Left ventricle myocardium inferior (tissue), 1 donor: ENCODE measurements at regions not wholly inside any gene's neighbourhood (a gene's known extent, or its start where the extent isn't known, plus 50 kb on each side); places are given as distances from the start of the nearest gene placed in this dataset.
A peak's percentile ranks its signal among the peaks of the same experiment; 100 is the strongest.

ENCODE experiments used
- DNase-seq: peaks from one replicate; pipeline ENCODE4 v3.0.0-alpha.2; 2020
- H3K27ac ChIP-seq: fragments of 200-600 bp; replicated peaks from 2 replicates; pipeline ENCODE4 v1.8.0; 2021
- H3K27me3 ChIP-seq: fragments of 200-600 bp; 2 replicates; pipeline ENCODE4 v1.8.0; 2021; ENCODE audit warnings: low read depth
- H3K36me3 ChIP-seq: fragments of 200-600 bp; 2 replicates; pipeline ENCODE4 v1.8.0; 2021
- H3K4me1 ChIP-seq: fragments of 200-600 bp; 2 replicates; pipeline ENCODE4 v1.8.0; 2021
- H3K4me3 ChIP-seq: fragments of 200-600 bp; 2 replicates; pipeline ENCODE4 v1.8.0; 2021; ENCODE audit warnings: mild to moderate bottlenecking, moderate library complexity
- H3K9me3 ChIP-seq: fragments of 200-600 bp; replicated peaks from 2 replicates; pipeline ENCODE4 v1.8.0; 2021
- intact Hi-C: fragments of 100-400 bp; cut with micrococcal nuclease; formaldehyde crosslinking; loops from one replicate; pipeline ENCODE4 v1.11.0; 2022
- TF ChIP-seq, protein P1 (sequence below): fragments of 200-600 bp; IDR thresholded peaks from 2 replicates; pipeline ENCODE4 v1.8.0; 2021; ENCODE audit warnings: antibody characterized with exemption, mild to moderate bottlenecking, borderline replicate concordance
- donor health status: DM: no; HTN: yes; CAD: no; lungs with severe emphysema.

DNA sequence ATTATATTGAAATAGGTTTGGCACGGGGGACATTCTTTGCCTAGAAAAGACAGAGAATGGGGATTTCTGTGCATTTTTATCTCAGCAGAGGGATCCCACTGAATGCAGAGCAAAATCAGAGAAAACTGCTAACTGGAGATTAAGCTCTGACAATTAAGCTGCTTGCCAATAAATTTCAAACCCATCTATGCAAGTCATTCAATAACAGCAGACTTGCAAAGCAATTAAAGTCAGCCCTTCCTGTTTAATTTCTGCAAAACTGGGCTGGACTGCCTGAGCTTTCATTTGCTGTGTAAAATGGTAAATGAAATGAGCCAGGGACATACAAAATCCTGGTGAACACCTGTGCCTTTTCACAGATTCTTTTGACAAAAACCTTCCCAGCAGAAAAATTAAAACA, 1273.9 kb upstream of the CNTN5 start:
- Histone ChIP-seq H3K4me1 (peaks cover 4% of the 10 kb centered on the region), H3K36me3 (no peaks in the 10 kb centered on the region), H3K9me3 (peaks cover 6% of the 10 kb centered on the region), H3K27ac (no peak overlapping the region), H3K4me3 (no peak overlapping the region), H3K27me3 (no peaks in the 10 kb centered on the region)
- no peak for DNase-seq
- intact Hi-C loops, result no loop called here
- TF ChIP-seq, protein P1, sequence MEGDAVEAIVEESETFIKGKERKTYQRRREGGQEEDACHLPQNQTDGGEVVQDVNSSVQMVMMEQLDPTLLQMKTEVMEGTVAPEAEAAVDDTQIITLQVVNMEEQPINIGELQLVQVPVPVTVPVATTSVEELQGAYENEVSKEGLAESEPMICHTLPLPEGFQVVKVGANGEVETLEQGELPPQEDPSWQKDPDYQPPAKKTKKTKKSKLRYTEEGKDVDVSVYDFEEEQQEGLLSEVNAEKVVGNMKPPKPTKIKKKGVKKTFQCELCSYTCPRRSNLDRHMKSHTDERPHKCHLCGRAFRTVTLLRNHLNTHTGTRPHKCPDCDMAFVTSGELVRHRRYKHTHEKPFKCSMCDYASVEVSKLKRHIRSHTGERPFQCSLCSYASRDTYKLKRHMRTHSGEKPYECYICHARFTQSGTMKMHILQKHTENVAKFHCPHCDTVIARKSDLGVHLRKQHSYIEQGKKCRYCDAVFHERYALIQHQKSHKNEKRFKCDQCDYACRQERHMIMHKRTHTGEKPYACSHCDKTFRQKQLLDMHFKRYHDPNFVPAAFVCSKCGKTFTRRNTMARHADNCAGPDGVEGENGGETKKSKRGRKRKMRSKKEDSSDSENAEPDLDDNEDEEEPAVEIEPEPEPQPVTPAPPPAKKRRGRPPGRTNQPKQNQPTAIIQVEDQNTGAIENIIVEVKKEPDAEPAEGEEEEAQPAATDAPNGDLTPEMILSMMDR, result no peak

DNA sequence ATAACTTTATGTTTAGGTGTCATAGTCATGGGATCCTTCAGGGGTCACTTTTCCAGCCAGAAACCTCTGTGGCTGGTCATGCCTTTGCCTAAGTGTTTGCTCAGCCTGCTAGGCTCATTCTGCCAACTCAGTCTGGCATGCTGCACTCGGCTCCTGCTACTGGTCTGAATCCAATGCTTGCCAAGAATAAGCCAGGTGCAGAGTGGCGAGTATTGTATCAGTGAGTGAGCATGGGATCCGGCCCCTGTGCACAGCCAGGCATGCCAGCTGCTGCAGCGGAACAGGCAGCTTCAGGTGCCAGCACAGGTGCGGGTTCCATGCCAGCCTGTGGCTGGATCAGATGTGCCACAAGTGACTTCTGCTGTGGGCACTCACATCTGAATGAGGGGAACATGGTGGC, 1269.3 kb upstream of the CNTN5 start:
- H3K9me3 ChIP-seq, result no peaks in the 10 kb centered on the region
- H3K36me3 ChIP-seq, result no peaks in the 10 kb centered on the region
- no peak overlapping the region for H3K4me3 ChIP-seq
- H3K27me3 ChIP-seq, result no peaks in the 10 kb centered on the region
- intact Hi-C loops, result no loop called here
- H3K4me1 ChIP-seq, result peaks cover 3% of the 10 kb centered on the region
- DNase-seq, result peak; percentile 56
- TF ChIP-seq, protein P1, result no peak
- H3K27ac ChIP-seq, result no peak overlapping the region

DNA sequence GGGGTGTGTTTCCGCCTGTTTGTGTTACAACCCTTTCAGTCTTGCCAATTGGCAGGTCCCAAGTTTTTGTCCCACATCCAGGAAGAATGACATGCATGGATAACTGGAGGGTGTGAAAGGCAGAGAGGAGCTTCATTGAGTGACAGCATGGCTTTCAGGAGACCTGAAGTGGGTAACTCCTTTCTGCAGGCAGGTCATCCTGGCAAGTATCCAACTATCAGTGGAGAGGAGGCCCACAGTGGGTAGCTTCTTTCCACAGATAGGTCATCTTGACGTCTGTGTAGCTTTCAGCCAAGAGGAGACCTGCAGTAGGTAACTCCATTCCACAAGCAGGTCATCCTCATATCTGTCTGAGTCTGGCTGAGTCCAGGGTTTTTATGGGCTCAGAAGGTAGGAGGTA, 1268.8 kb upstream of the CNTN5 start:
- Histone ChIP-seq H3K27me3 (no peaks in the 10 kb centered on the region), H3K36me3 (no peaks in the 10 kb centered on the region), H3K4me3 (no peak overlapping the region), H3K4me1 (no peaks in the 10 kb centered on the region), H3K27ac (no peak overlapping the region), H3K9me3 (no peaks in the 10 kb centered on the region)
- DNase-seq, result no peak
- intact Hi-C loops, result no loop called here
- TF ChIP-seq, protein P1, result no peak

DNA sequence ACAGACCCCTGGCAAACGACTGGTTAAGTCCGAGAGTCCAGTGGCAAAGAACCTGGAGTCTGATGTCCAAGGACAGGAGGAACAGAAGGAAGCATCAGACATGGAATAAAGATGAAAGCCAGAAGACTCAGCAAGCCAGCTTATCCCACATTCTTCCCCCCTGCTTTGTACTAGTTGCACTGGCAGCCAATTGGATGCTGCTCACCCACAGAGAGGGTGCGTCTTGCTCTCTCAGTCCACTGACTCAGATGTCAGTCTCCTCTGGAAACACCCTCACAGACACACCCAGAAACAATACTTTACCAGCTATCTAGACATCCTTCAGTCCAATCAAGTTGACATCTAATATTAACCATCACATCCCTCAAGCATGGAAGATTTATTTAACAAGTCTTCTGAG, 1265.8 kb upstream of the CNTN5 start:
- no peaks in the 10 kb centered on the region for H3K27me3 ChIP-seq
- H3K4me1 ChIP-seq, result no peaks in the 10 kb centered on the region
- no peak overlapping the region for H3K4me3 ChIP-seq
- TF ChIP-seq, protein P1, result no peak
- no peak overlapping the region for H3K27ac ChIP-seq
- DNase-seq, result no peak
- H3K9me3 ChIP-seq, result no peaks in the 10 kb centered on the region
- intact Hi-C loops, result no loop called here
- no peaks in the 10 kb centered on the region for H3K36me3 ChIP-seq

DNA sequence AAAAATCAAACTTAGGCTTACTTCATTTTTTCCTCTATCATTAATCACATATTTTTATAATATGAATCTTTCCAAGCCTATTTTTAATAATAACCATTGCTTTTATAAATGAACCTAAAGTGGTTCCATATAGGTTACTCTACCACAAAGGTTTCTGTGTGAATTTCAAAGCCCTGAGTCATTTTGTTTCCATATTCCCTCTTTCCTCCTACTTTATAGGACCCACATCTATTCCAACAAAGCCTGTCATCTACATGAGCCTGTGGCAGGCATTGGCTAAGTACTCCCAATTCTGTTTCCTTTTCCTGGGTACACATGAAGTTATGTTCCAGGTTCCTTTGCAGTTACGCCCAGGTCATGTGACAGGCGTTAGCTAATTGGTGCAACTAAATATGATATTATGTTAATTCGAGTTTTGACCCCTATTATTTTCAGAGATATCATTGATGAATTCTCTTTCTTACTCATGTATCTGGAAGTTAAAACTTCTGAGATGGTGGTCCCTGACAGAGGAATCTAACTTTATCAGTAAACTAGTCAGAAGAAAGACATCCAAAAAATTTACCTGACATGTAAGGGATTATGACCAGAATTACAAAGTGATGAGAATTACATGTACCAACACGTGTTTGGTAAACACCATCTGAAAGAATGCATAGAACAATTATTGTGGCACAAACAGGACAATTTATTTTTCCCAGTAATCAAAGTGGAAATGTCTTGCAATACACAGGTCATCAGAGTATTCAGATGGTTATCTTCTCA, 1264.0 kb upstream of the CNTN5 start:
- no peak for DNase-seq
- TF ChIP-seq, protein P1, result no peak
- no peaks in the 10 kb centered on the region for H3K9me3 ChIP-seq
- H3K4me1 ChIP-seq, result no peaks in the 10 kb centered on the region
- H3K27ac ChIP-seq, result no peak overlapping the region
- intact Hi-C loops, result no loop called here
- H3K4me3 ChIP-seq, result no peak overlapping the region
- H3K27me3 ChIP-seq, result no peaks in the 10 kb centered on the region
- H3K36me3 ChIP-seq, result no peaks in the 10 kb centered on the region
